HG03439 (cell line): ENCODE measurements at regions not wholly inside any gene's neighbourhood (a gene's known extent, or its start where the extent isn't known, plus 50 kb on each side); places are given as distances from the start of the nearest gene placed in this dataset.

ENCODE experiments used
- ATAC-seq: cut with Tn5 transposase; IDR thresholded peaks from one replicate; pipeline ENCODE4 v1.9.1; 2021; ENCODE audit warnings: mild to moderate bottlenecking, moderate library complexity; ENCODE audit not compliant: unreplicated experiment

DNA sequence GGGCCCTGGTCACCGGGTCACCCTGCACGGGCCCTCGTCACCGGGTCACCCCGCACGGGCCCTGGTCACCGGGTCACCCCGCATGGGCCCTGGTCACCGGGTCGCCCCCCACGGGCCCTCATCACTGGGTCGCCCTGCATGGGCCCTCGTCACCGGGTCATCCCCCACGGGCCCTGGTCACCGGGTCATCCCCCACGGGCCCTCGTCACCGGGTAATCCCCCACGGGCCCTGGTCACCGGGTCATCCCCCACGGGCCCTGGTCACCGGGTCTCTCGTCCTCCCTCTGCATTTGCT, 77.6 kb downstream of the RIPK4 start:
- no peak for ATAC-seq

DNA sequence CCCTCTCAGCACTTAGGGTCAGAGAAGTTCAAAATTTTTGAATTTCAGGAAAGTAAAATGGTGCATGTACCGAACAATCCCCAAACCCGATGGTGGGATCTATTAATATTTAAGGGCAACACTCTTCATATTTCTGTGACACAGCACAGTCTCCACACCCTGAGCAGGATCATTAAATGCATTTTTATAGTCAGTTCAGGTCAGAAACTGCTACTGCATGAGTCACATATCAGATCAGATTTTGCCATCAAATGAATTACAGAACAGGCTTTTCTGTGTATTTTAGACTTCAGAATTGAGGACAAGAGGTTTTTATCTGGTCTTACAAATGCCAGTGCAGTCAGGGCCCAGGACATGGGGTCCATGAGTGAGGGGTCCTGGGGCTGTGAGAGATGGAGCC, 79.2 kb downstream of the RIPK4 start:
- ATAC-seq: no peak

DNA sequence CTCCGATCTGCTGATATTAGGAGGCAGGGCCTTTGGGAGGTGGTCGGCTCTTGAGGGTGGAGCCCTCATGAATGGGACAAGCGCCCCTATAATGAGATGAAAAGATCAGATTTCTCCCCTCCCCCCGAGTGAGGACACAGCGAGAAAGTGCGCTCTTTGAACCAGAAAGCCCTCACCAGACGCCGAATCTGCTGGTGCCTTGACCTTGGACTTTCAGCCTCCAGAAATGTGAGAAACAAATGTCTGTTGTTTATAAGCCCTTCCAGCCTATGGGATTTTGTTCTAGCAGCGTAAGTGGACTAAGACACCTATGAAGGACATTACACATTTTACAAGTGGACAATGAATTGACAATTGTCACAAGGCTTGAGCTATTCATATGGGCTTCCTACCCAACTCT, 80.2 kb downstream of the RIPK4 start:
- no peak for ATAC-seq

DNA sequence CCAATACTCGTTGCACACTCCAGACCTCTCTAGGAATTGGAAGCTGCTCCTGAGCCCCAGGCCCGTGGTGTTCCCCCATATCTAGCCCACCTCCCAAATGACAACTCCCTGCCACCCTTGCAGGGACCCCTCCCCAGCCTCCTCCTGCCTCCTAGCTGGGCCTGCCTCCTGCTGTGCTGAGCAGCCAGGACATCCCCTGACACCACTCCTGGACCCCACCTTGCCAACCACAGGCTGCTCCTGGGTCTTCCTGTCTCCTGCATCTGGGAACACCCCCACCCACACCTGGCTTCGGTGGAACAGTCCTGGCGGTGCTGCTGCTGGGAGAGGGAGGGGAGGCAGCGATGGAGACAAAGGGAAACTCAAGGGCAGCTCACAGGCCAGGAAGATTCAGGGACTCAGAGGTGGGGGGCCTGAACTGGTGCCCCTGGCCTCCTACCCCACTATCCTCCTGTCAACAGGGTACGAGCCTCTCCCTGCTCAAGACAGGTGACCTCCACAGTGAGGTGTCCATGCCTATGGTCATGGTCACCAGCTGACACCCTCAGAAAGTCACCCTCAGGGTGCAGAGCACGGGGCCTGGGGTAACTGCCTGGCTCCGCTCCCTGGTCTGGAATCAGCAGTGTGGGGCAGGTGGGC, 81.2 kb downstream of the RIPK4 start:
- no peak for ATAC-seq

DNA sequence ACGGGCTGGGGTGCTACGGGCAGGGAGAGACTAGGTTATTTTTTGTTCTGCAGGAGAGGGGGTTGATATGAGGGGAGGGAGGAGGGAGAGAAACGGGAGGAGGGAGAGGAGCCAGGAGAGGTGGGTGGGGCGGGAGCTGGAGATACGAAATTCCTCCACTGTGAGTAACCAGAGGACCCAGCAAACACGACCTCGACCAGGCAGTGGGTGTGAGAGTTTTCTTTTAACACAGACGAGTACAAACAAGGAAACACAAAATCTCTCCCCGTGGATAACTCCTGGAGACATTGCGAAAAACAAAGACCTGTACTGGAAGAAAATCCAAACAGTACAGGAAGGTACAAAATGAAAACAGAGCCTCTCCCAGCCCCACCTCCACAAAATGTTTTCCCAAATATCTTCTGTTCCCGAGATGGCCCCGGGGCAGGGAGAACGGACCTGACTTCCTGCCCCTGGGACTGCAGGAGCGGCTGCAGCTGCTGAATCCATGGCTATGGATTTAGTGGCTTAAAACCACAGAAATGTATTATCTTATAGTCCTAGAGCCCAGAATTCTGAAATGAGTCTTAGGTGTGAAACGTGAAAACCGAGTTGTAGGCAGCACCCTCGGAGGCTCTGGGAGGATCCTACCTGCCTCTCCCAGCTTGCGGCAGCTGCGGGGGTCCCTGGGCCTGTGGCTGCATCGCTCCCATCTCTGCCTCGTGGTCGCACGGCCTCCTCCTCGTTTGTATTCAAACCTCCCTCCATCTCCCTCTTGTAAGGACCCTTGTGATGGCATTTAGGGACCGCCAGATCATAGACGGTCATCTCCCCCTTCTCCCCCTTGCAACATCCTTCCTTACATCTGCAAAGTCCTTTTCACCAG, 82.2 kb downstream of the RIPK4 start:
- ATAC-seq: no peak

DNA sequence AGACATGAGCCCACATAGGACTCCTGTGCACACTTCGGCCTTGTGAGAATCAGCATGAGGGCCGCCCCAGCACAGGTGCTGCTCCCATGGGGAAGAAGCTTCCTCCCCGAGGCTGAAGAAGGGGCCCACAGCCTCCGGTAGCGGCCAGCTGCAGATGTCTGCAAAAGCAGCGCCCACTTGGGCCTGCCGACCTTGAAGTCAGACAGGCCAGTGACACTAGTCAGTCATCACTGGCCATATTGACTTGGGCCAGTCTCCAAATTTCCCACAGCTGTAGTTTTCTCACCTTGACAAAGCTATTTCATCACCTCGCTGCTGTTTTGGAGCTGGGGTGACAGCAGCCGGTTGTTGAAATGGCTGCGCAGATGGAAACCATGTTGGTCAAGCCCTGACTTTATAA, 83.0 kb downstream of the RIPK4 start:
- no peak for ATAC-seq

DNA sequence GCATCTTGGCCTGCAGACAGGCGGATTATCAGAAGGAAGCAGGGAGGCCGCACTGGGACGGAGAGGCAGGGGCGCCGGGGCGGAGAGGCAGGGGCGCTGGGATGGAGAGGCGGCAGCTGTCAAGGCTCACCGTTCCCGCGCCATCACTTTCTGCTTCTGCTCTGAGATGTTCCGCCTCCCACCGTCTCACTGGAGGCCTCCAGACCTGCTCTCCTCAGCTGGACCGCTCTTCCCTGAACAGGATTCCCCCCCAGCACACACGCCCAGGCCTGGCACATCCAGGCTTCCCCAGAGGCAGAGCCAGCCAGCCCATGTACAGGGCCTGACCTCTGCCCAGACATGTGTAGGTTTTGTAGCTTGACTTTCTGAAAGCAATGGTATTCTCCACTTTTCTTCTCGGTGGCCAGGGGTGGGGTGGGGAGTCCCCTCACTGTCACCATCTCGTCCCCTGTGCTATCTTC, 84.1 kb downstream of the RIPK4 start:
- no peak for ATAC-seq

DNA sequence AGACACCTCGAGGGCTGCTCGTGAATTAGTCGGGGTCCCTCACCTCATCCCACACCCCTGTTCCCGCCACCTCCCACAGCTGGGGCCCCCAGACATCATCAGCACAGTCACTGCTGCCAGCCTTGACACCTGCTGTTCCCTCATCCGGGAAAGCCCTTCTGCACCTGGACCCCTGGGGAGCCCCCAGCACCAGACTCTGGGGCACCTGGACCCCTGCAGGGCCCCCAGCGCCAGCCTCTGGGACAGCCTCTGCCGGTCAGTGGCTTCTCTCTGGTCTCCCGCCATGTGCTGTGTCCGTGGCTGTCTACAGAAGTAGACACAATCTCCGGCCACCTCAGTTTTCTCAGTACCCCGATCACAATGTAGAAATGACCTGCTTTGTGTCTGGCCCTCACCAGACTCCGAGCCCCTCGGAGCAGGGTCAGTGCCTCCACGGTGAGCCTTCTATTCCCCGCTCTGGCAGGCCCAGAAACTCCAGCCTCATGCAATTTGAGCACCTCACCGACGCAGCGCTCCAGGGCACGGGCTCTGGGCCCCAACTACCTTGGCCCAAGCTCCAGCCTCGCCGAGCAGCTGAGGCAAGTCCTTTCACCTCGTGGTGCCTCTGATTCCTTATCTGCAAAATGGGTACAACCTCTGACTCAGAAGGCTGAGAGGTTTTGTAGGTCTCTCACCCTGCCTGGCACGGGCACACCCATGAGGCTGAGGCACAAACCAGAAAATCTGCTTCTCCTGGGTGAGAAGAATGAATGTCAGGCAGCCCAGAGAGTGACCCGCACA, 84.7 kb downstream of the RIPK4 start:
- ATAC-seq: no peak

DNA sequence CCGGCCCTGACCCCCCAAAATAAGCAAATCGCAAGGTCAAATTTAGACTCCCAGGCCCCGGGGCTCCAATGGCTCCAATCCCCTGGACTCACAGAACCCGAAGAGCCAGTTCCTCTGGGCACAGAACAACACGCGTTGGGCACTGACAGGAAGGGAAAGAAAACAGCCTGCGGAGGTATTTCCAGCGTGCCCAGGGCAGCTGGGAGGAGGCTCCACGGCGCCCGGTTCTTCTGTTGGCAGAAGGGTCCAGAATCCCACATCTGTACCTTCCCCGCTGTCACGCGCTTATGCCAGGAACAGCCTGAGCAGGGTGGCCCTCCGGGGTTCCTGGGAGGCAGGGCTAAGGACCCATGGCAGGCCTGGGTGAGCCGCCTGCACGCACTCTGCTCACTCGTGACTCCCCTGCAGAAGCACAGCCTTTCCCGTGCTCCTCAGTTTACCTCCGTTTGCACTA, 85.5 kb downstream of the RIPK4 start:
- no peak for ATAC-seq

DNA sequence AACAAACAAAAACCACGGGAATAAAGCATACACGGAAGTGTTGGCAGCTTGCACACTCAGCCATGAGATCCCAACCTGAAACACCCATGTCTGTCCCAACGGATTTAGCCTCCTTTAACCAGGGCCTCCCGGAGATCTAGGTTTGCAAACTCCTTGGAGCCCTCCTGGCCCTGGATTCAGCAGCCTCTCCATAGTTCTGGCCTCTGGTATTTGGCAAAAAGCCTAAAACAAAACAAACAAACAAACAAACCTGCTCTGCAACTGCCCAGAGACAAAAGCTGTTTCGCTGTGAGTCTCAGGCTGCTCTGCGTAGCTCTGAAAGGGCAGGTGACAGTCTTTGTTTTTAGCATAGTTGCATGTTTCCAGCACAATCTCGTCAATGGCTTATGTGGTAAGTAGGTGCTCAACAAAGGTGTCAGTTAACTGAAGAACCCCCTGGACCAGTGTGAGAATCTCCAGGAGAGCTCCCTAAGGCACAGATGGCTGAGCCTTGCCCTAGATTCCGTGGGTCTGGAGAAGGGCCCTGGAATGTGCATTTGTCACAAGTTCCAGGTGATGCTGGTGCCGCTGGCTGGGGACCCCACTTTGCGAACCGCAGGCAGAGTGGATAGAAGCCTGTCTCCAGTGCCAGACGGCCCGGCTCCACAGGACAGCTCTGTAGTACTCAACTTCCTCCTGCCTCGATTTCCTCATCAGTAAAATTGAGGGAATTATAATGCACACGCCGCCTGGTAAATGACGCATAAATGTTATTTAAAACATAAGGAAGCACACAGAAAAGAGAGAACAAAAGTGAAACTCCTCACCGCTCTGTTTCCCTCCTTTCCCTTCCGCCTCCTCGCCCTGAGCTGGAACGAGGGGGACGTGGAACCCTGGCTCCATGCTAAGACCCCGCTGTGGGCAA, 86.2 kb downstream of the RIPK4 start:
- ATAC-seq: no peak

DNA sequence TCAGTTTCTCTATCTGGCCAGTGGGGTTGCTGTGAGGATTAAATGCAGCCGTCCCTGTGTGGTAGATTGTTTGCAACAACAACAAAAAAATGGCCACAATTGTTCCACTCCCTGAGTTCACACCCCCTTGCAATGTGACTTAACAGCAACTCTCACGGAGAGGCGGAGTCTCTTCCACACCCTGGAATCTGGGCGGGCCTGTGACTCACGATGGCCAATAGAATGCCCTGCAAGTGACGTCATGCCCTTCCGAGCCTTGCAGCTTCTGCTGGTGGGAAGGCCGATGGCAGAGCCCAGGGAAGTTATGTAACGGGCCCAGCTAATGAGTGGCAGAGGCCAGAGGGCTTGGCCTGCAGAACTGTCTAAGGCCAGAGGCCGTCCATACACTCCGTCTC, 87.9 kb downstream of the RIPK4 start:
- ATAC-seq: no peak

DNA sequence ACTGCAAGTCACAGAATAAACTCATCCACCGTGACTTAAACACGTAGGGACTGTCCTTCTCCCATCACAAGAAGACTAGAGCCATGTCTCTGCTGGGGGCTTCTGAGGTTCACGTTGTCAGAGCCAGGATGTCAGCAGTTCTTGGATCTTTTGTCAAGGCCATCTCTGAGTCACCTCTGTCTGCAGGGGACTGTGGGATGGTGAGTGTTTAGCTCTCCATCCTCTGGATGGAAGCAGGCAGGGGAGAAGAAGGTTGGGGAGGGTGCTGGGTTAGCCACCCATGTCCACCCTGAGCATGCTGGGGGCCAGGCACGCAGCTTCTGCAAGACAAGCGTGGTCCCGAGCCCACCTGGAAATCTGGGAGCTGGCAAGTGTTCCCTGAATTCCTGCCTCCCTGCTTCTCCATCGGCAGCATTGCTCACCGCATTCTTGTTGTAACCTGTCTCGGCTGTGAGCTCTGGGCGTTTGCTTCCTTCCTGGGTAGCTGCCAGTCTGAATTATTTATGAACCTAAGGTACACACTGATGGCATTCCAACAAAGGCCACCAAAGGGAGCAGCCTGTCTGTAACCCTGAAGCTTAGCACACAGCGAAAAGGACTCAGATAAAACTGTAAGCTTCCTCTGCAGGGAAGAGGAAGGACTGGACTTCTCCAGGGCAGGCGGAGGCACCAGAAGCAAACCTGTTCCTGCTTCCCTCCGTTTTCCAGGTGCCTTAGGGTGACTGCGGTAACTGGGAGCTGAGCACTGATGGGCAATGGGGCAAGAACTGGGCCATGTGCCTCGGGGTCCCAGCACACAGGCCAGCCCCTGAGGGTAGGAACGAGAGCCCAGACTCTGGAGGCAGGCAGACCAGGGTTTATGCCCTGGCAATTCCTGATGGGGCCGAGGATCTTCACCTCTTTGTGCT, 88.6 kb downstream of the RIPK4 start:
- no peak for ATAC-seq

DNA sequence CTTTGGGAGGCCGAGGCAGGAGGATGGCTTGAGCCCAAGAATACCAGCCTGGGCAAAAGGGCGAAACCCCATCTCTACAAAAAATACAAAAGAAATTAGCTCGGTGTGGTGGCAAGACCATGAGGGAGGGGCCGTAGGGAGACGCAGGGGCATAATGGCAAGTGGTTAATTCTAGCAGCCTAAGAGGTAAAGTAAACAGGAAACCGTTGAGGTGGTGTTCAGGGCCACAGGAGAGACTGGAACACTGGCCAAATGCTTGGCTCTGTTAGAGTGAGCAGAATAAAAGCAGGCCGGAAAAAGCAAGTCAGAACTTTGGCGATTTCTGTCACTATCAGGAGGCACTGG, 89.2 kb downstream of the RIPK4 start:
- ATAC-seq: no peak

DNA sequence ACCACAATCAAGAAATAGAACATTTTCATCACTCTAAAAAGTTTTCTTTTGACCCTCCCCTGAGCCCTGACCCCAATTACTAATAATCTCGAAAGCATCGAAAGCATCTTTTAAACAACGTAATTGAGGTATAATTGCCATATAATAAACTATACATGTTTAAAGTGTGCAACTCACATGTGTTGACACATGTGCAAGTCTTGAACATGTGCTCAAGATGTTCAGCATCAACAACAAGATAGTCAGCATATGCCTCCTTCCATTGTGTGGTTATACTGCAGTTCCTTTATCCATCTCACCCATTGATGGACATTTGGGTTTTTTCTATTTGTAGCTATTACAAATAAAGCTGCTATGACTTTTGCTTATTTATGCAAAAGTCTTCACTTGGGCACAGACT, 90.7 kb downstream of the RIPK4 start:
- no peak for ATAC-seq

DNA sequence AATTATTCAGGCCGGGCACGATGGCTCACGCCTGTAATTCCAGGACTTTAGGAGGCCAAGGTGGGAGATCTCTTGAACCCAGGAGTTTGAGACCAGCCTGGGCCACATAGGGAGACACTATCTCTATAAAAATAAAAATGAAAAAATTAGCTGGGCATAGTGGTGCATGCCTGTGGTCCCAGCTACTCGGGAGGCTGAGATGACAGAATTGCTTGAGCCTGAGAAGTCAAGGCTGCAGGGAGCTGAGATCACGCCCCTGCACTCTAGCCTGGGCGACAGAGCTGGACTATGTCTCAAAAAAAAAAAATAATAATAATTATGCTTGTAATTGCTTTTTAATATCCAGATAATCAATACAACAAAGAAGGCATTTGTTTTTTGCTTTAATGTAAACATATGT, 91.3 kb downstream of the RIPK4 start:
- no peak for ATAC-seq

DNA sequence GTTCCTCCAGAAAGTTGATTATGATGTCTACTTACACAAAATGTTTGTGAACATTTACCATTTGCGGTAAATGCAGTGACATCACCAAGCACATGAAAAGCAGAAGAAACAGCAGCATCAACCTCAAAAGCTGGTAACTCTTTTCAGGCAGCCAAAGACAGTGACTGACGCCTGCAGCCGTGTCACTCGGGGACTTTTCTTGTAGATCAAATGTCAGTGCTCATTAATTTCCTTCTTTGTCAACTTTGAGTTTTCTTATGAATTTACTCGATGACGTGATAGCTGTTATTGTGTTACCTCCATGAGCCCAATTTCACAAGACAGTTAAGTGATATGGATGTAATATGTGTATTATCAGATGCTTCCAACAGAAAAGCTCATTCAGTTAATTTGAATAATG, 92.5 kb downstream of the RIPK4 start:
- ATAC-seq: no peak

DNA sequence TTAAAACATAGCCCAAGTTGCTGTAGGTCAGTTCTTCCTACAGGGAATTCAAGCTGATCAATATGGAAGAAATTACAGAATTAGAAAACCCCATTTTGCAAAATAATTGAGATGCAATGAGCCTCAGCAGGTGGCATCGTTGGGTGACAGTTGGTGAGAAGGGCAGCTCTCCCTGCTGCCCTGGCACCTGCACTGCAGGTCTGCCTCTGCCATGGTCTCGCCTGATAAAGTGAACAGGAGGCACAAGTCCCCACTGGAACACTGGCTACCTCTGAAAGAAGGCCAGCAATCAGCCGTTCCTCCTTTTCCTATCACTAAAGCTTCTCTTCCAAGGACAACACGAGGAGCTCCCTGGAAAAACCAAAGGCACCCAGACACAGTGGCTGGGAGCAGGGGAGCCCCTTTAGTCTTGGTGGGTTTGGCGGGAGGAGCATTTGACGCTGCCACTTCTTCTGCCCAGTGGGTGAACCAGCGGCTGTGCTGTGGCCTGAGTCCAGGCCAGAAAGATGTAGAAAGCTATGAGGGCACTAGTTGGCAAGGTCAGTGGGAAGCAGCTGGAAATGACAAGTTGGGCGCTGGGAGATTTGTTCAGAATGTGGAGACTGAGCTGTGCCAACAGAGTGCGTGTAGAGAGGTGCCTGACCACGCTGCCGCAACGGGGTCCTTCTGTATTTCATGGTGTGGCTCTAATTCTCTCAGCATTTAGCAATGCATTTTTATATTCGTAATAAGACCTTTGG, 93.1 kb downstream of the RIPK4 start:
- no peak for ATAC-seq

DNA sequence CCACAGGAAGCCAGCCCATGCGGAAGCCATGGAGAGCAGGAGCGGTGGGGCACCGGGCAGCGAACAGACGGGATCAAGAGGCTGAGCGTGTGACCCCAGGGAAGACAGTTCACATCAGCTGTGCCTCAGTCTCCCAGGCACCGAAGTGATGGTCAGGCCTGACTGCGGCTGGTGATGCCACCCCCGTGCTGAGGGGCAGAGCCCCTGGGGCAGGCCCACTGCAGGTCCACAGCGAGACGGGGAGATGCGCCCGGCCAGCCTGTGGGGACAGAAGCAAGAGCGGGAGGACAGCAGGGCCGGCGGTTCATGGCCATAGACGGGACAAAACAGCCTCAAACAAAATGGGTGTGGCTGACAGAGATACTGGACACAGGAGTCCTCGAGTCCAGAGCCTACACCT, 93.8 kb downstream of the RIPK4 start:
- no peak for ATAC-seq

DNA sequence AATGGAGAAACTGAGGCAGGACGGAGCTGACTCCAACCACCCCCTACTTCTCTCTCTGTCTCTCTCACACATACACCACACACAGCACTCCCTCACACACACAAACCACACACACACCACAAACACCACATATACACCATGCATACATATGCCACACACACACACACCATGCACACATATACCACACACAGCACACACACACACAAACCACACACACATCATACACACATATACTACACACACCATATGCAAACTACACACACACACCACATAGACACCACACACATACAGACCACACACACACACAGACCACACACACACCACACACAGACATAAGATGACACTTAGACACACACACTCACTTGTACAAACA, 94.3 kb downstream of the RIPK4 start:
- no peak for ATAC-seq
